HG02885 (cell line): ENCODE measurements at regions not wholly inside any gene's neighbourhood (a gene's known extent, or its start where the extent isn't known, plus 50 kb on each side); places are given as distances from the start of the nearest gene placed in this dataset.

Source experiments
- ATAC-seq: cut with Tn5 transposase; IDR thresholded peaks from one replicate; pipeline ENCODE4 v1.9.1; 2021; ENCODE audit warnings: mild to moderate bottlenecking; ENCODE audit not compliant: unreplicated experiment, poor library complexity

DNA sequence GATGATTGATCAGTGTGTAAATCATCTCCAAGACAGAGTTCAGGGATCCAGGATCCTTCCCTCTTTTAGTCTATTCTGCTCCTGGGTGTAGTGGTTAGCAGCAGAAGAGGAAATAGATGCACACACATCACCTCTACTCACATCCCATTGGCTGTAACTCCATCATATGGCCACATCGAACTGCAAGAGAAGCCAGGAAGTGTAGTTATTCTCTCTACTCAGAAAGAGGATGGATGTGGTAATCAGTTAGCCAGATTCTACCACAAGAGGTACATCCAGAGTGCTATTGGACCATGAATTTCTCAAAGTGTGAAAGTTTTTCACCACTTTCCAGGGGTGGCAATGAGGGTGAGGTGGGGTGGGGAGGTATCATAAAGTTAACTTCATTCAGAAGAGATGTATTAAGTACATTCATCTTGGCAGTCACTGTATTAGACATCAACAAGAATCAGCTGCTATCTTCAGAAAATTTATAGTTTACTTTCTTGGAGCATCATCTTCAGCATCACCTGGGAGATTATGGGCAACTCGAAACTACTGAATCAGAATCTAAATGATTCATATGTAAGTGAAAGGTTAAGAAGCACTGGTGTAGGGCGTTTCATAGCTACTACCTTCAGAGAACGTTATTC, 60.6 kb upstream of the GAP43 start:
- no peak for ATAC-seq

DNA sequence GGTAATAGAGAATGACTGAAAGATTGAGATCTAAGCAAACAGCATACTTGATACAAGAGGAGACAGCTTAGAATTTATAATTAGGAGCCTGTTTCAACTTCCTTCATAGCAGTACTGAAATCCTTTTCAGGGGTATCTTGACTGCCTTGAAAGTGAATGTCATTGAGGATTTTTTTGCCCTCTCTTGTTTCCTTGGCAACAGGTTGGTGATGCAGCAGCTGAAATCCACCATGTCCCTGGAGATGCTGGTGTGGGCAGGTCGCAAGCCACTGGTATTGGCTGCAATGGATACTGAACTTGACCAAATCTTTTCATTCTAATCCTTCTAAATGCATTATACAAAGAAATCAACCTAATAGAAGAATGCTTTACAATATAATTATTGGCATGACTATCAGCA, 59.3 kb upstream of the GAP43 start:
- no peak for ATAC-seq

DNA sequence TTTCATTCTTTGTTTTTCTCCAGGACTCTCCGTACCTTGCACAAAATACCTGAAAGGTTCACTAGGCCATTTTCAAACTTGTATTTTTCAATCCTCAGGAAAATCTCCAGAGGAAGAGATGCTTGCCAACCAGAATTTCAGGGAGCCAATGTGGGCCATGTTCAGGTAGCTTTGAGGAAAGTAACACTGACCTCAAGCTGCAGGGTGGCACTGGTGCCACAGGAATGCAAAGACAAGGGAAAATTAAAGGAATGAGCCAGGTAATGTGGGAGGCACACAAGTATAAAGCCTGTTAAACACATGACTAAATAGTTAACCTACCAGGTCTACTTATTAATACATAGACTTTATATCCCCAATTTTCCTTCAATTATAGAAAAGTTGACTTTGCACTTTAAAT, 51.9 kb upstream of the GAP43 start:
- ATAC-seq = no peak
